ENCODE measurements at regions not wholly inside any gene's neighbourhood (a gene's known extent, or its start where the extent isn't known, plus 50 kb on each side); places are given as distances from the start of the nearest gene placed in this dataset.
"Not testable (repeated sequence)": the region's sequence is repeated elsewhere in the genome, so short reads cannot be mapped to it uniquely, and the experiment has no call there.

DNA sequence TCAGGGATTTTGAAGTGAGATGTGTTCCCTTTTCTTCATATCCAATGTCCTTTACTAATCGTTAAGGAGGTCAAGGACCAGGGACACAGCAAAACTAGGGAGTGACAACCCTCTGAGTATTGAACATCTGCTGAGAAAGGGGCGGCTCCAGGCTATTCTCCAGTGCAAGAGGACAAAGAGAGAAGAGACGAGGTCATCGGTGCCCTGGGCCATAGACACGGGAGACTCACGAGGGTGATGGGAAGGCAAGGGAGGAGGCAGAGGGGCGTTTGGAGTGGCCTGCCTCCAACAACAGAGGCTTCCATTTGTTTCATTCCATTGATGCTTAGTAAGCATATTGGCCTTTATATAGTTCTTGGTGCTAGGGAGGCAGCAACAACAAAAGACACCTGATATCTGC, 268.4 kb downstream of the CXCL12 start:
- DNase-seq (ENCODE audit: low read depth): no peak

- no peak for DNase-seq (ENCODE audit: low read depth)
Measured at GRCh38 chr10:44115516-44115915, 269.4 kb downstream of the CXCL12 start.

GRCh38 chr10:44114441-44114840, 270.5 kb downstream of the CXCL12 start:
- no peak for DNase-seq (ENCODE audit: low read depth)

- not testable (repeated sequence) for DNase-seq (ENCODE audit: low read depth)
Measured at GRCh38 chr10:44112280-44112679, 272.6 kb downstream of the CXCL12 start.

DNA sequence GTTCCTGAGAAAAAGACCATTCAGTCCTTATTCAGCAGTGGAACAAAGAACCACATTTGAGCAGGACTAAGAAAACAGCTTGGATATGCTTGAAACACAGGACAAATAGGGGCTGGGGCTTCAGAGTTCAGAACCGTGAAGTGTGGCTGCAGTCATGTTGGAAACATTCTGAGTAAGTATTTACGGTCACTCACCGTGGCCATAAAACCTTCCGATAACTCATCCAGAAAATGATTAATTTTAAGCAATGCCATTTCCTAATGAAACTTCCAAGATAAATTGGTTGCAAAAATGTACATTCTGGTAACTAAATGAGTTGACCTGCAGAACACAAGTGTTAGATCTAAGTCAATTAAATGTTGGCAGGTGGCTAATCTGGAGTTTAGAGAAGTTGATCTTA, 279.2 kb downstream of the CXCL12 start:
- DNase-seq (ENCODE audit: low read depth): no peak

GRCh38 chr10:44102726-44103255, 282.1 kb downstream of the CXCL12 start:
- DNase-seq (ENCODE audit: low read depth): no peak

DNA sequence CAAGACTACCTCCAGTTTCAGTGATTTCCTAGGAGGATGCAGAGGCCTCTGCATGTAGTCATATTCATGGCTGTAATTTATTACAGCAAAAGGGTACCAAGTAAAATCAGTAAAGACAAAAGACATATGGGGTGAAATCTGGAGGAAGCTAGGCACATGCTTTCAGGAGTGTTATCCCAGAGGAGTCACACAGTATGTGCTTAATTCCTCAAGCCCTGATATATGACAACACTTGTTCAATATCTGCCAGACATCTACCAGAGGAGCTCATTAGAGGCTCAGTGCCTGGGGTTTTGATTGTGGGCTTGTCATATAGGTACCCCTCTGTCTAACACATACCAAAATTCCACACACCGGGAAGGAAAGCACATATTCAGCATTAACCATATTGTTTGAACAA, 283.8 kb downstream of the CXCL12 start:
- DNase-seq (ENCODE audit: low read depth): no peak

DNA sequence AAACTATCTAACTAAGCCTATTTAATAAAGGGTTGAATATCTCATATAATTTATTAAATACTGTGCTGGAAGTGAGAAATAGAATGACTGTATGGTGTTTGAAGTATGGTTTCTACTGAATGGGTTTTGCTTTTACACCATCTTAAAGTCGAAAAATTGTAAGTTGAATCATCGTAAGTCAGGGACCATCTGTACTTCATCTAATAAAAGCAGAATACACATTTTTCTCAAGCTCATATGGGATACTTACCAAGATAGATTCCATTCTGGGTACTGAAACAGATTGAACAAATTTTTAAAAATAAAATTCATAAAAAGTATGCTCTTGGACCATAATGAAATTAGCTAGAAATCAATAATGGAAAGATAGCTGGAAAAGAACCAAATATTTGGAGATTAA, 285.4 kb downstream of the CXCL12 start:
- DNase-seq (ENCODE audit: low read depth): no peak

DNA sequence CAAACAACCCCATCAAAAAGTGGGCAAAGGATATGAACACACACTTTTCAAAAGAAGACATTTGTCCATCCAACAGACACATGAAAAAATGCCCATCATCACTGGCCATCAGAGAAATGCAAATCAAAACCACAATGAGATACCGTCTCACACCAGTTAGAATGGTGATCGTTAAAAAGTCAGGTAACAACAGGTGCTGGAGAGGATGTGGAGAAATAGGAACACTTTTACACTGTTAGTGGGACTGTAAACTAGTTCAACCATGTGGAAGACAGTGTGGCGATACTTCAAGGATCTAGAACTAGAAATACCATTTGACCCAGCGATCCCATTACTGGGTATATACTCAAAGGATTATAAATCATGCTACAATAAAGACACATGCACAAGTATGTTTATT, 288.7 kb downstream of the CXCL12 start:
- not testable (repeated sequence) for DNase-seq (ENCODE audit: low read depth)

- no peak for DNase-seq (ENCODE audit: low read depth)
Measured at GRCh38 chr10:44089671-44090070, 295.2 kb downstream of the CXCL12 start.

GRCh38 chr10:44087403-44087802, 297.5 kb downstream of the CXCL12 start:
- DNase-seq (ENCODE audit: low read depth): no peak

- DNase-seq (ENCODE audit: low read depth): no peak
Measured at GRCh38 chr10:44083719-44084400, 301.0 kb downstream of the CXCL12 start.

- peak; percentile 31 for DNase-seq (ENCODE audit: low read depth)
Measured at GRCh38 chr10:44071479-44071878, 313.4 kb downstream of the CXCL12 start.

DNA sequence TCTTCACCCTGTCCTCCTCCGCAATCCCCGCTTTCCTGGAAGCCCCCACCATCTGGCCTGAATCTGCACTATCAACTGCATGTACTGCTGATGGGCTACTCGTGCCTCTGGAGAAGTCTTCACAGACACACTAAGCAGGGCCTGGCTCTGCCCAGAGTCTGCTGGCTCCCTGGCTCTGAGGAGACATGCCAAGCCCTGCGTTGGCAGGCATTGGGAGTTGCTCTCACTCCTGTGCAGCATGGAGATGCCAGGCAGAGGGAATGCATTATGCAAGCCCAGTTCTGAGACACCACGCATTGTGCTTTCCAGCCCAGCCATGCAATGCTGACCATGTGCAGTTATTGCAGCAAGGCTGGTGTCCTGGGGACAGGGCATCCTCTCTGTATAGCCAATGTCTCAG, 314.6 kb downstream of the CXCL12 start:
- DNase-seq (ENCODE audit: low read depth): no peak

DNA sequence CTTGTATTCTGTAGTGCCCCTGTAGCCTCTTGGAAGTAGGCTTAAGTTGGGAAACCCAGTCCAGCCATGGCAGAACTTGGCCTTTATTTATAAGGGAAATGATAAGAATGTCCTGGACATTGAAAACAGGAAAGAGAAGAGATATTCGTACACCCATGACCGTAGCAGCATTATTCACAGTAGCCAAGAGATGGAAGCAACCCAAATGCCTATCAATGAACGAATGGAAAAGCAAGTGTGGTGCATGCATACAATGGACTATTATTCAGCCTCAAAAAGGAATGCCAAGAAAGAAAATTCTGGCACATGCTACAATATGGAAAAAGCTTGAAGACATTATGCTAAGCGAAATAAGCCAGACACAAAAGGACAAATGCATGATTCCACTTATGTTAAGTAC, 315.3 kb downstream of the CXCL12 start:
- no peak for DNase-seq (ENCODE audit: low read depth)

DNA sequence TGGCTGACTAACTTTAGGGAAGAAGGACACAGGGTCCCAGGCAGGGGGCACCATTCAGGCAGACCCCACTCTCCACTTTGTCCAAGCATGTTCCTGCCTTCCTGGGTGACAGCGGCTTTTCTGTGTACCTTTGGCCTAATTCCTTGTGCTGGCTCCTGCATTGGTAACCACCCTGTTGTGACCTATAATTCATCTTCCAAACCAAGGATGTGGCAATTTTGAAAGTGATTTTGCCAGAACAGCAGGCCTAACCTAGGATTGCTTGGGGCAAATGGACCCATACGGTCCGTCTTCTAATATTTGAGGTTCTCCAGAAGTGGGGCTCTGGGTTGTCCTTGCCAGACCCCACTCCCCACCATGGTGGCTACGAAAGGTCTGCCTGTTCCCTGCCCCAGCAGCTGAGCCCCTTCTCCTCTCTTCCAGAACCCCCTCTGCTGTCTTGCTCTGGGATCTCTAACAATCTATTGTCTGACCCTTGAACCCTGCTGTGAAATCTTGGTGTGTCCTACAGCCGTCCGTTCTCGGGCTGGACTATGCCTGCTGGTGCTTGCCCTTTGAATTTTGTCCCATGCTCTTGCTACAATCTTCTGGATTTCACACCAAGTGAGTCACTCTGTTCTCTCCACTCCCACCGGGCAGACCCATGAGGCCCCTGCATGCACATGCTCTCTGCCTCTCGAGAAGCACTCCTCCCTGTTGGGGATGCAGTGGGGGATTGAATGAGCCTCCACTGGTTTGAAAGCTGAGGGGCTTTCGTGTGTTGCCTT, 316.0 kb downstream of the CXCL12 start:
- DNase-seq (ENCODE audit: low read depth): no peak

- no peak for DNase-seq (ENCODE audit: low read depth)
Measured at GRCh38 chr10:44067432-44067831, 317.5 kb downstream of the CXCL12 start.

DNA sequence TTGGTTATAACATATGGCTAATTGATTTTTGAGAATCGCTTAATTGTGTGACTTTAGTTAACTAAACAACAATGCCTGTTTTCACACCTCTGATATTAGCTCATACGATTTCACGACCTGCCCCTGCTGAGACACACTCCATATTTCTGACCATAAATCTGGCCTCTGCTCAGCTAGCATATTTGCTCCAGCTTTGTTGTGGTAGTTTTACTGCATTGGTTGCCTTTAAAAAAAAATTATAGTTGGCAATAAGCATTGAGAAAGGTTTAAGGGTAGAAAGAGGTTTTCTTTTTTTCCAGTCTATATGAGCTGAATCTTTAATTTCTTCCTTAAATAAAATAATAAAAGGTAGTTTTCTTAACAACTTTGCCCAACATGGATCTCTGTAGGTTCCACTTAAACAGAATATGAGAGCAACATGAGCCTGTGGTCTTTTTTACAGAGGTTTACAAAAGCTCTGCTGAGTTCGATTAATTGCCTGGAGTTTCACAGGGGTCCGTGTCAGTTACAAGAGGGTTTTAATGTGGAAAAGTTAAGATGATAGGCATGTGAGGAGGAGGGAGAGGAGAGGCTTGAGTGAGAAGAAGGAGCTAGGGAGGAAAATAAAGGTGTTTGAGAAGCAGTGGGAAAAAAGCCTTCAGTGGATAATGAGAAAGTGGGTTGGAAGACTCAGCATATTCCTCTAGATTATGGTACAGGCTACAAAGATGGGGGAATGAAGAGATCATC, 318.2 kb downstream of the CXCL12 start:
- DNase-seq (ENCODE audit: low read depth): no peak

- no peak for DNase-seq (ENCODE audit: low read depth)
Measured at GRCh38 chr10:44065788-44066526, 318.9 kb downstream of the CXCL12 start.

DNA sequence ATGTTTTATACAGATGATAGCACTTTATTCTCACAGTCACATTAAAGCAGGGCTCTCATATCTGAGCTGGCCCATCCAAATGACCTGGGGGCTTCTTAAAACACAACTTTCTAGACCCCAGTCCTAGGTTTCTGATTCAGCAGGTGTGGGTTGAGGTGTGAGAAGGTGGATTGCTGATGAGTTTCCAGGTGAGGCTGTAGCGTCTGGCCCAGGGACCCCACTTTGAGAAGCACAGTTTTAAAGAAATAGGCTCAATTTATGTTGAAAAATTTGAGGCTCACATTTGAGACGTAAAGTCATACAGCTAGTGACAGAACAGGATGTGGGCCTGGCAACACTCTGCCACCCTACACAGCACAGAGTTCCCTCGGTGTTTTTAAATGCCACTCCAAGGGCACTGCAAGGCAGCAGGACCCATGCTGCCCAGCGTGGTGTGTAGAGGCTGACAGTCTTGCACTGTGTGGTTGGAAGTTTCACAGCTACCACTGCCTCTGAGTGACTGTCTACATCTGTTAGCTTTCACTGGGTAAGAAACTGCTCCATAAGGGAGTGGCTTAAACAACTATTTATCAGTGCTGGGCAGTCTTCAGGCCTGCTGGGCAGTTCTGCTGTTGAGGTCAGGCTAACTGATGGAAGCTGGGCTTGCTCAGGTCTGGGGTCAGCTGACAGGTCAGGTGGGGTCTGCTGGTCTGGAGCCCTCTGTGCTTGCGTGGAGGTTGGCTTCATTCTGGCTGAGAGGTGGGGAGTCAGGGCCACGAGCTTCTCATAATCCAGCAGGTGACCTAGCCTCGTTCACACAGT, 319.7 kb downstream of the CXCL12 start:
- peak; percentile 4 for DNase-seq (ENCODE audit: low read depth)

Data from myocyte (in vitro differentiated cells).